PC-9 (cell line): ENCODE measurements at regions not wholly inside any gene's neighbourhood (a gene's known extent, or its start where the extent isn't known, plus 50 kb on each side); places are given as distances from the start of the nearest gene placed in this dataset.

Experiments
- CTCF ChIP-seq: fragments of 200-600 bp; sonication (generic); conservative IDR thresholded peaks from 2 replicates; pipeline ENCODE4 v1.6.1; 2017; ENCODE audit warnings: mixed run types, antibody characterized with exemption, mild to moderate bottlenecking, moderate library complexity
- EZH2 ChIP-seq: fragments of 200-600 bp; sonication (generic); IDR thresholded peaks from 2 replicates; pipeline ENCODE4 v1.8.0; 2017; ENCODE audit warnings: antibody characterized with exemption, low read depth

GRCh38 chr5:19247302-19247701 lies 740.7 kb downstream of the CDH18 start:
- no peak for TF ChIP-seq CTCF
- no peak for TF ChIP-seq EZH2
